ENCODE measurements at regions not wholly inside any gene's neighbourhood (a gene's known extent, or its start where the extent isn't known, plus 50 kb on each side); places are given as distances from the start of the nearest gene placed in this dataset.
"Not testable (repeated sequence)": the region's sequence is repeated elsewhere in the genome, so short reads cannot be mapped to it uniquely, and the experiment has no call there.

DNA sequence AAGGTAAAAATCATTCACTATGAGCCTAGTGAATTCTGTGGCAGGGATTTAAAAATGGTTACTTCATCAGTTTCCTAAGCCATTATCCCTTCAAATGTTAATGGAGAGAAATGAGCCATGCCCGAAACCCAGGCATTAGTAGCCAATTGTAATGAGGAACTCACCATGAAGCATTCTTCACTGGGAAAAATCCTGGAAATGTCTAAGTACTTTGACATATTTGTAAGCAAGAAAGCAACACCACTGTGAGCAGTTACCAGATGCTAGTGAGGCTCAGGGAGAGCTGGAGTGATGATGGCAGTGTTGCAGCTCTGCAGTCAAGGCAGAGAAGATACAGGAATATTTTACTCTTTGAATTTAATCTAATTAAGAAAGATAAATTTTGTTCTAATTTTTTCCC is 220.0 kb upstream of the MBL2 start:
- DNase-seq = no peak

GRCh38 chr10:52988923-52989322 is 216.3 kb upstream of the MBL2 start:
- no peak for DNase-seq

DNA sequence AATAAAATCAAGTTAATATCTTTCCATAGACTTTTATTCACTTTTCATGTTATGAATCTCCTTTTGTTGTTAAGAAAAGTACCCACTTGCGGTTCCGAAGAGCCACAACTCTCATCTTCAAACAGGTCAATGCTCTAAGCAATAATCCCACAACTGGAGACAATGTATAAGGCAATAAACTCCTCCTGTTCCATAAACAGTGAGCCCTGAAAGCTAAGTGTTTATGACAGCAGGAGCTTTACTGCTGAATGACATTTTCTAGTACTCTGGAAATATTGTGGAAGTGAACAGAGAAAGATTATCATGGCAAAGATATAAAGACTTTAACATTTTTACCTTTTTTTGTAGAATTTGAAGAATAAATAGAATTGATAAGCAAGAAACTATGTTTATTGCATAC is 213.5 kb upstream of the MBL2 start:
- DNase-seq = no peak

- no peak for DNase-seq
Observed at GRCh38 chr10:52984169-52984568, 211.6 kb upstream of the MBL2 start.

DNA sequence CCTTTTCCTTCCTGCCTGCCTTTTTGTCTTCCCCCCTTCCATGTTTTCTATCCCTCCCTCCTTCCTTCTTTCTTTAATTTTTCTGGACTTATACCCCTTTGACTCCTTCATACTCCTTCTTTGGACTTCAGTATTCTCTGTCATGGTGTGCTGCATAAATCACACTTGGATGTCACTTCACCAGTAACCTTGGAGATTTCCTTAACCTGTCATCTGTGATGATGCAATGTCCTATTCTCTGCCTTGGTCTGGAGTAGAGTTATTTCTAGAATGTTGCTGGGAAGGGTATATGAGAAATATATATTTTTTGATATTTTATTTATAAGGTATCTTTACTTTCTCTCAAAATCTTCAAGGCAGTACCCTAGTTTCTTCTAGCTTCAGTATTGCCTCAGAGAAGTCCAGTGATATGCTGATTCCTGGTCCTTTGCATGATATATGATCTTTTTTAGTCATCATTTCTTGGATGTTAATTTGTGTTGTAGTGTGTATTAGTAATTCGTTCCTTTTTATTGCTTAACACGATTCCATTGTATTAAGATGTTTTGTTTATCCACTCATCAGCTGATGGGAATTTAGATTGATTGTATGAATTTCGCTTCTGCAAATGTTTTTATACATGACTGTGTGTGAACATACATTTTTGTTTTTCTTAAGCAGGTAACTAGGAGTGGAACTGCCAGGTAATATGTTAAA is 206.9 kb upstream of the MBL2 start:
- DNase-seq = no peak

DNA sequence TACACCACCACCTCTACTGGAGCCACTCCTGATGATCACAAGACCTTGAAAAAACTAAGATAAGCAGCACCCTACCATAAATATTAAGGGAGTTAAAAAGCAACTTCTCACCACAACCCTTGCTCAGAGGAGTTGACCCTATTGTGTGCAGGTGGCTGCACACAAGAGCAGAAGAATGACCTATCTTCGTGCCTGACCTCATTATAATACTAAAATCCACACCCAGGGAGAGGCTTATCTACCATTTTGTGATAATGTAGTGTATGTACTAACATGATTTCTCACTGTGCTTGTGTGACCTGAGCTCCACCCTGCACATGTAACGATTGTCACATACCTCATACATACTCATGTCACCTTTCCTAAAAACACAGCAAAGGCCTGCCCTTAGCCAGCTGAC is 205.0 kb upstream of the MBL2 start:
- DNase-seq = no peak

- DNase-seq = no peak
Observed at GRCh38 chr10:52967806-52968795, 195.5 kb upstream of the MBL2 start.

GRCh38 chr10:52966904-52967303 is 194.3 kb upstream of the MBL2 start:
- no peak for DNase-seq

DNA sequence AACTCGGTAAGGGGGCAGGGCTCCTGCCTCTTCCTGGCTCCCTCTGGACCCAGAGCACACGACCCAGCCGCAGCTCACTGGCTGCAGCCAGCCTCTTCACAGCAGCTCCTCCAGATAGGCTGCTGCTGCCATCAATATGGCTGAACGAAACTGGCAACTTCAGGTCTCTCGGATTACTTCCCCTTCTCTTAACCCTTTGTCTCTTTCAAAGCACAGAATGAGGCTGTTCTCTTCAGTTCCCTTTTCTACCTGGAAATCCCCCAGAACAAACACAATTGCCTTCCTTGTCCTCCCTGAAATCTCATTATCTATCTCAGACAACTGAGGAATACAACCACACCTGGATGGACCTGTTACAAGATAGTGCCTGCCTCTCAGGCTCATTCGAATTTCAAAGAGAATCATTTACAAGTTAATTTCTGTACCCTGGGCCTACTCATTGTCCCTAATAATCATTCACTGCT is 193.4 kb upstream of the MBL2 start:
- no peak for DNase-seq

DNA sequence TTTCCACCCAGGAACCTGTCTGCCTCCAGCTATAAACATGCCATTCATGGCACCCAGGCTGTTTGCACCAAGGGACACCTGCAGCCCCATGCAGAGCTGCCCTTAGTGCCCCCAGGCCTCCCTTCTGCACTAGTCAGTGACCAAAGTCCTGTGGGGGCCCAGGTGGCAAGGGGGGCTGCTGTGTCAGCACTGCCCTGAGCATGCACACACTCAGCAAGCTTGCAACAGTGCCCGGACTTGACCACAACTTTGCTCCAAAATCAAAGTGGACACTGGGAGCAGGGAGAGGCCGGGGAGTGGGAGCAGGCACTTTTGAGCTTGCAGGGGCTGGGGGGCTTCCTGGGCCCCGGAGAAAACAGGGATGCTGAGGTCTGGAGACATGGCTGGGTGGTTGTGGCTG is 192.9 kb upstream of the MBL2 start:
- no peak for DNase-seq

DNA sequence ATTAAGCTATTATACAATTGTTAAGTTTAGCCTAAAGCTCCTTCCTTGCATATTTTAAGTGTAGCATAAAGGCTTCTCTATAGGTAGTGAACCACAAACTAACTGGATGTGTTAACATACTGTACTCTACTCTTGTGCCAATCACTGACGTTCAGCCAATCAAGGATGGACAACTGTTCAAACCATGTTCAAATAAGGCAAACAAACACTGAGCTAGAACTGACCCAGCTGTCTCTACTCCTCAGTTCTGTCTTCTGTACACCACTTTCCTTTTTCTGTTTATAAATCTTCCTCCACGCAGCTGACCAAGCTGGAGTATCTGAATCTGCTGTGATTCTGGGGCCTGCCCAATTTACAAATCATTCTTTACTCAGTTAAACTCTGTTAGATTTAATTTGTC is 188.7 kb upstream of the MBL2 start:
- DNase-seq = no peak

DNA sequence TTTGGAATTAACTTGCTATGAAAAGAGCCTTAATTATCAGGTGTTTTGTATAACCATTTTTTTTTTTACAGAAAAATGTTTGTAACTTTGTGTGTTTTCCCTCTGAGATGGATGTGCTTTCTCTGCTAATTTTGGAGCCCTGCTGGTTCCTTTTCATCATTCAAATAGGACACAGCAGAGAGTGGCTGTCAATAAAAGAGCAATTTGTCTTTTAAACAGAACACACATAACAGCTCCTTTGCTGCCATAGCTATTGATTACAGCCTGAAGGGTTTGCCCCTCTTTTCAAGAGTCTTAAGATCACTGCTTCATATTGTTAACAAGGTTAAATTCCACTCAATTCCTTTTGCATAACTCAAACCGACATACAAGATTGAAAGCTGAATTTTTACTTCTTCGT is 187.2 kb upstream of the MBL2 start:
- DNase-seq = no peak

GRCh38 chr10:52956861-52957260 is 184.3 kb upstream of the MBL2 start:
- no peak for DNase-seq

DNA sequence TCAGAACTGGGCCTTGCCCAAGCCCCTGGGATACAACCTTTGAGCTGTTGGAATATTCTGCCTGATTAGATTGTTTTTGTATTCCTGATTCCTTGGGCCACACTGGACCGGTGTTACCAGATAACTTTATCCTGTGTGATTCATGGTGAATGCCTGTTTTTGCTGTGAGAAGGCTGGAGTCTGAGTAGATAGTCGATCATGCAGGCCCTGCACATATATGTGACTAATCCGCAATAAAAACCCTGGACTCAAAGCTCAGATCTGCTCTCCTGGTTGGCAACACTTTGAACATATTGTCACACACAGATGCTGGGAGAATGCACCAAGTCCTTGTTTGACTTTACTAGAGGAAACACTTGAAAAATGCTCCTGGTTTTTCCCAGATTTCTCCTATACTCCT is 183.9 kb upstream of the MBL2 start:
- no peak for DNase-seq

- no peak for DNase-seq
Observed at GRCh38 chr10:52955337-52955736, 182.8 kb upstream of the MBL2 start.

DNA sequence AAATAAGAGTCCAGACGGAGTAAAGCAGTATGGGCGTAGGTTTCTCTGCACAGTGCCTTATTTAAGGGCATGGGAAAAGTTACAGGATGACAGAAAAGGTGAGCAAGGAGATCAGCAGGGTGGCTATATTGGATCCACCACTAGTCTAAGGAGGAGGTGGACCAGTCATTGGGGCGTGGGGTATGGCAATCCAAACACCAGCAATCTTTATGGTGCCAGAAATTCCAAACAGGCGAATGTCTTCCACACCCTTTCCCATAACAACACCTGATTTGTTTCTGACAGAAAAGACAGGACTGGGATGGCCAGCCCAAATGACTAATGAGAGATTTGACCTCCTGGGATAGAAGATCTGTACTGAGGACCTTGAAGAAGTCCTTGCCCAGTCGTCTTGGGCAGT is 181.8 kb upstream of the MBL2 start:
- DNase-seq = no peak

GRCh38 chr10:52952391-52953055 is 179.9 kb upstream of the MBL2 start:
- no peak for DNase-seq

GRCh38 chr10:52951824-52952223 is 179.2 kb upstream of the MBL2 start:
- no peak for DNase-seq

- DNase-seq = no peak
Observed at GRCh38 chr10:52950578-52950977, 178.0 kb upstream of the MBL2 start.

DNA sequence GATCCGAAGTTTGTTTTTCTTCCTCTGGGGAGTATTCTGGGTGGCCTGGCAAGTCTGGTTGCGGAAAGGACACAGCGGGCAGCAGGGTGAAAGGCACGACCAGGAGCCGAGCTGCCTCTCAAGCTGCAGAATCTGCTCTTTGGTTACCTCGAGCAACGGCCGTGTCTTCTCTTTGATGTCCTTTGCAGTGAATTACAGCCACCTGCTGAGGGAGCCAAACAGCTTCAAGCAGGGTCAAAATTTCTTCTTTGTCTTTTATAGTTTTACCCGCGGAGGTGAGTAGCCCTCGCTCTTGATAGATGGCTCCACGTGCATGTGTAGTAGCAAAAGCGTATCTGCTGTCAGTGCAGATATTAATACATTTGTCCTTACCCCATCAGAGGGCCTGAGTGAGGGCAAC is 177.3 kb upstream of the MBL2 start:
- DNase-seq = no peak

DNA sequence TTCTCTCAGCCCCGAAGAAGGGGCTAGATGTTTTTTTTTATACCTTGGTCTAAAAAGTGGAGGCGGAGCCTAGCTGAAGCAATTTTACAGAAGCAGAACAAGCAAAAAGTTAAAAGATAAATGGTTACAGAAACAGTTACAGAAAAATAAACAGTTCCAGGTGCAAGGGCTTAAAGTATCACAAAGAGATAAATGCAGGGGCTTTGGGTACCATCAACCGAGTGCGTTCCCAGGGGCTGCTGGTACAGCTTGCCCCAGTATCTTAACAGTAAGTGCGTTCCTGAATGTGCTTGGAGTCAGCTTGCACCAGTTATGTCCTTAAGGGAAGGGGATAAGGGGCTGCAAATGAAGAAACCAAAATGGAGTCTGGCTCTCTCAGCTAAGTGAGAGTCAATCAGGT is 173.9 kb upstream of the MBL2 start:
- no peak for DNase-seq

GRCh38 chr10:52945521-52945920 is 172.9 kb upstream of the MBL2 start:
- DNase-seq = not testable (repeated sequence)

- DNase-seq = no peak
Observed at GRCh38 chr10:52940921-52941320, 168.3 kb upstream of the MBL2 start.

GRCh38 chr10:52939894-52940293 is 167.3 kb upstream of the MBL2 start:
- DNase-seq = no peak
